ENCODE measurements at regions not wholly inside any gene's neighbourhood (a gene's known extent, or its start where the extent isn't known, plus 50 kb on each side); places are given as distances from the start of the nearest gene placed in this dataset.

GRCh38 chr6:165805636-165806035 is 142.6 kb upstream of the PDE10A start:
- TF ChIP-seq, protein P1, sequence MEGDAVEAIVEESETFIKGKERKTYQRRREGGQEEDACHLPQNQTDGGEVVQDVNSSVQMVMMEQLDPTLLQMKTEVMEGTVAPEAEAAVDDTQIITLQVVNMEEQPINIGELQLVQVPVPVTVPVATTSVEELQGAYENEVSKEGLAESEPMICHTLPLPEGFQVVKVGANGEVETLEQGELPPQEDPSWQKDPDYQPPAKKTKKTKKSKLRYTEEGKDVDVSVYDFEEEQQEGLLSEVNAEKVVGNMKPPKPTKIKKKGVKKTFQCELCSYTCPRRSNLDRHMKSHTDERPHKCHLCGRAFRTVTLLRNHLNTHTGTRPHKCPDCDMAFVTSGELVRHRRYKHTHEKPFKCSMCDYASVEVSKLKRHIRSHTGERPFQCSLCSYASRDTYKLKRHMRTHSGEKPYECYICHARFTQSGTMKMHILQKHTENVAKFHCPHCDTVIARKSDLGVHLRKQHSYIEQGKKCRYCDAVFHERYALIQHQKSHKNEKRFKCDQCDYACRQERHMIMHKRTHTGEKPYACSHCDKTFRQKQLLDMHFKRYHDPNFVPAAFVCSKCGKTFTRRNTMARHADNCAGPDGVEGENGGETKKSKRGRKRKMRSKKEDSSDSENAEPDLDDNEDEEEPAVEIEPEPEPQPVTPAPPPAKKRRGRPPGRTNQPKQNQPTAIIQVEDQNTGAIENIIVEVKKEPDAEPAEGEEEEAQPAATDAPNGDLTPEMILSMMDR (conservative IDR thresholded peaks at IDR 0.05; ENCODE audit: low read depth, low read length): no peak
- TF ChIP-seq CEBPB (IDR thresholded peaks at IDR 0.05; ENCODE audit: low read depth, low read length): no peak
- TF ChIP-seq POLR2A (IDR thresholded peaks at IDR 0.05; ENCODE audit: low read depth, low read length): no peak
